GM19452 (cell line): ENCODE measurements at regions not wholly inside any gene's neighbourhood (a gene's known extent, or its start where the extent isn't known, plus 50 kb on each side); places are given as distances from the start of the nearest gene placed in this dataset.

ENCODE experiments used
- ATAC-seq: cut with Tn5 transposase; IDR thresholded peaks from one replicate; pipeline ENCODE4 v1.9.1; 2021; ENCODE audit not compliant: unreplicated experiment

GRCh38 chr5:159777049-159777660, 139.1 kb upstream of the ADRA1B start:
- no peak for ATAC-seq

- no peak for ATAC-seq
These were observed 136.8 kb upstream of the ADRA1B start for GRCh38 chr5:159779481-159779880.

GRCh38 chr5:159780246-159780645, 136.0 kb upstream of the ADRA1B start:
- no peak for ATAC-seq

GRCh38 chr5:159781626-159782157, 134.6 kb upstream of the ADRA1B start:
- ATAC-seq: no peak

GRCh38 chr5:159782197-159782994, 133.9 kb upstream of the ADRA1B start:
- ATAC-seq: no peak

GRCh38 chr5:159782995-159783300, 133.3 kb upstream of the ADRA1B start:
- ATAC-seq: no peak

GRCh38 chr5:159783726-159784247, 132.5 kb upstream of the ADRA1B start:
- no peak for ATAC-seq

GRCh38 chr5:159784993-159785392, 131.3 kb upstream of the ADRA1B start:
- no peak for ATAC-seq

GRCh38 chr5:159785656-159786055, 130.6 kb upstream of the ADRA1B start:
- ATAC-seq: no peak

- ATAC-seq: no peak
These were observed 130.1 kb upstream of the ADRA1B start for GRCh38 chr5:159786201-159786600.

- ATAC-seq: no peak
These were observed 129.2 kb upstream of the ADRA1B start for GRCh38 chr5:159786901-159787691.

- no peak for ATAC-seq
These were observed 128.4 kb upstream of the ADRA1B start for GRCh38 chr5:159787837-159788236.

- ATAC-seq: no peak
These were observed 127.4 kb upstream of the ADRA1B start for GRCh38 chr5:159788835-159789331.

GRCh38 chr5:159792180-159792579, 124.1 kb upstream of the ADRA1B start:
- no peak for ATAC-seq

- ATAC-seq: no peak
These were observed 118.9 kb upstream of the ADRA1B start for GRCh38 chr5:159797261-159797970.

- ATAC-seq: no peak
These were observed 116.6 kb upstream of the ADRA1B start for GRCh38 chr5:159799701-159800100.

- ATAC-seq: no peak
These were observed 116.0 kb upstream of the ADRA1B start for GRCh38 chr5:159800131-159800840.

GRCh38 chr5:159801303-159801702, 115.0 kb upstream of the ADRA1B start:
- ATAC-seq: no peak

GRCh38 chr5:159802661-159803060, 113.6 kb upstream of the ADRA1B start:
- ATAC-seq: no peak

- no peak for ATAC-seq
These were observed 112.2 kb upstream of the ADRA1B start for GRCh38 chr5:159804121-159804520.
